ENCODE measurements at regions not wholly inside any gene's neighbourhood (a gene's known extent, or its start where the extent isn't known, plus 50 kb on each side); places are given as distances from the start of the nearest gene placed in this dataset.

DNA sequence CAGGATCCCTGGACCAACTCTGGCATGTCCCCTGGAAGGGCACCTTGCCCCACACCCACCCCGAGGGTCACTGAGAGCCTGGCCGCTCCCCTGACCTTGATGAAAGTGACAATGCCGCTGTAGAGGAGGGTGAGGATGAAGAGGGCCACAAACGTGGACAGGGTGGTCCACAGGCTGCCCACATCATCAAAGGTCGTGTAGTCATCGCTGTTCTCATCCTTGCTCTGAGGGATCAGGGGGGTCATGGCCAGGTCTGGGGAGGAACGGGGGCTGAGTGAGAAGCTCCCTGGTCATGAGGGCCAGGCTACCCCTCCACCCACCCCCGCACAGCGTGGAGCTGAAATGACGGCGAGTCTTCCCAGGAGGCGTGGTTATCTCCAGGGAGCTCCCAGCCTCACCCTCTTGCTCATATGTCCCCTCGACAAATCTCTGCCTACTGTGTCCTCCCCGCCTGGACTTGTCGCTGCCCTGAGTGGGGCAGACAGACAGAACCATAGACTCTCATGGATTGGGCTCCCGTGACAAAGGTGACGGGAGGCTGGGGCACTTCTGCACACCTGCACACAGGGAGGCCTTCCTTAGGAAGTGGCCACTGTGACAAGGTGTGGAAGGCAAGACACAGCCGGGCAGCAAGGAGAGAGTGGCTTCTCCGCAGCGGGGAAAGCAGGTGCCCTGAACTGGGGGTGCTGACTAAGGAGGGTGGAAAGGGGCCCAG is 311.1 kb downstream of the TMEM121 start:
- DNase-seq: no peak

DNA sequence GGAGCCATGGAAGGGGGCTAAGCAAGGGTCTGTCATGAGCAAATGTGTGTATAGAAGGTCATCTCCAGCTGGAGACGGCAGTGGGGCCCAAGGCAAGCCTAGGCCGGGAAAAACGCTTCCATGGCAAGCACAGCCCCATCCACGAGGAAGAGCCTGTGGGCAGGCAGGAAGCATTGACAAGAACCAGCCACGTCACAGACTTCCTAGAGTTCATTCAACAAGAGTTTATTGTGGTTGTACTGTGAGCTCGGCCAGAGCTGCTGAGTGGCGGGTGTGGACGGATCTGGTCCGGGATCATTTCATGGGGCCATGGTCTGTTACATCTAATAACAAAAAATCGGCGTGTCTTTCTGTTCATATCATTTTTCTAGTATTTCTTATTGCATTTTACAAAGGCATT is 311.7 kb downstream of the TMEM121 start:
- DNase-seq: no peak

GRCh38 chr14:105838591-105839424 is 312.4 kb downstream of the TMEM121 start:
- DNase-seq: no peak

DNA sequence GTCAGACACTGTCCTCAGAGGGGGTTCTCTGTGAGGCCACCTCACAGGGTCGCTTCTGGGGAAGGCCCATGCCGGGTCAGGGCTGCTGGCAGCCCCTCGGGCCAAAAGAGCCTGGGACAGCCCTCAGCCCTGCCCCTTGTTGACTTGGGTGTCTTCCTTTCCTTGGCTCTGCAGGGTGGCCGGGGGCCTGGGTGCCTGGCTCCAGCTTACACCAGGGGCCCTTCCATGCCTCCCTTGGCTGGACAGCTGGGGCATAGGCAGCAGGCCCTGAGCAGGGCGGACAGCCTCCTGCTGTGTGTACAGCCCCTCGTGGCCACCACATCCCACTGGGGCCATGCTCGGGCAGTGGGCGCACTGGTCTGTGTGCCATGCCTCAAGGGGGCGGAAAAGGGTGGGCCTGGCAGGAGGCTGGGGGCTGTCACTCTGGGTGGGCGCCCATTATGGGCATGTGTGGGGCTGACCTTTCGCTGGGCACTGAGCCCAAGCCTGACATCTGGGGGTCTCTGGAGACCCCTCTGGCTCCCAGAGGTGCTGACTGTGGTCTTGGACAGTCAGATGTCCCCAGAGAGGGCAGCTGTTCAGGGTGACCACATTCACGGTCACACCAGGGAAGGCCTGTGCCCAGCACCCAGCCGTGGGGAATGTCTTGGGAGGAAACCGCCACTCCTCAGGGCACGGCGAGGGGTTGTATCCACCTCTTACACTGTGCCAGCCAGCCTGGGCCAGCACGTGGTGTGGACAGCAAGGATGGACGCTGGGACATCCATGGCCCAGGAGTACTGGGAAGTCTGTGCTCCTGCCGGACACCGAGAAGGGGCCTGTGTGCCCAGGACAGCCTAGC is 313.3 kb downstream of the TMEM121 start:
- DNase-seq: no peak

DNA sequence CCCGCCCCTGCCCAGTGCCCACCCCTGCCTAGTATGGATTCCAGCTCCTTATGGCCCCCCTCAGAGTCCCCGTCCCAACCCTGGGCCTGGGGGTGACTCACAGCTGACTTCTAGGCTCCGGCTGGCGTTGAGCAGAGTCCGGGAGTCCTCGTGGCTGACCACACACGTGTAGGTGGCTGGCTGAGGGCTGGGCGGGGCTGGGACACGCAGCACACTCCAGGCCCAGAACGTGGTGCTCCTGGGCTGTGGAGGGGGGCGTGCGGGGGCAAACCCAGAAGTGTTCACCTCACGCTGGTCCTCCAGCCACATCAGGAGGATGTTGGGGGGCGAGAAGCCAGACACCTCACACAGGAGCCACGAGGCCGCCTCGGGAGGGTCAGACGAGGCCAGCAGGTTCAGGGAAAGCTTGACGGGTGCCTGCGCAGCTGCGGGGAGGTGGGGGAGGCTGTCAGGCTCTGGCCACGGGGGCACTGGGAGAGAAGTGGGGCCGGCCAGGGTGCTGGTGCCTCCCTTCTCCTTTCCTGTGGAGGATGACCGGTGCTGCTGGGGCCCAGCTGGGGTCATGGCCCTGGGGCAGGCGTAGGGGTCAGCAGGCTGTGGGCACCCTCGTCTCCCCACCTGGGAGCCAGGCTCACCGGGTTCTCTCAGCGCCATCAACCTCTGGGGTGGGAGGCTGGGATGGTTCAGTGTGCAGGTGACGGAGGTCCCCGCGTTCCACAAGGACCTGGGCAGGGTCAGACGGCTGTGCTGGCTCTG is 314.1 kb downstream of the TMEM121 start:
- no peak for DNase-seq

GRCh38 chr14:105841022-105842009 is 314.9 kb downstream of the TMEM121 start:
- no peak for DNase-seq

DNA sequence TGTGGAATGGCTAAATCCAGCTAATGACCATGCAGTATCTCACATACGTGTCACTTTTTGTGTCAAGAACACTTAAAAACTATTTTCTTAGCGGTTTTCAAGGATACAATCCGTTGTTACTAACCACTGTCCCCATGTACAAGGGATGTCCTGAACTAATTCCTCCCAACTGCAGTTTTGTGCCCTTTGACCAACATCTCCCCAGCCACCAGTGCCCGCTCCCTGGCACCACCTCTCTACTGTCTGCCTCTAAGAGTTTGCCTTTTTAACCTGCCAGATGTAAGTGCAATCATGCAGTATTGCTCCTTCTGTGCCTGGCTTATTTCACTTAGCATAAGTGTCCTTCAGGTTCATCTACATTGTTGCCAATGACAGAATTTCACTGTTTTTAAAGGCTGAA is 315.7 kb downstream of the TMEM121 start:
- DNase-seq: no peak

GRCh38 chr14:105843444-105844046 is 317.2 kb downstream of the TMEM121 start:
- DNase-seq: no peak

GRCh38 chr14:105844047-105844630 is 317.8 kb downstream of the TMEM121 start:
- no peak for DNase-seq

DNA sequence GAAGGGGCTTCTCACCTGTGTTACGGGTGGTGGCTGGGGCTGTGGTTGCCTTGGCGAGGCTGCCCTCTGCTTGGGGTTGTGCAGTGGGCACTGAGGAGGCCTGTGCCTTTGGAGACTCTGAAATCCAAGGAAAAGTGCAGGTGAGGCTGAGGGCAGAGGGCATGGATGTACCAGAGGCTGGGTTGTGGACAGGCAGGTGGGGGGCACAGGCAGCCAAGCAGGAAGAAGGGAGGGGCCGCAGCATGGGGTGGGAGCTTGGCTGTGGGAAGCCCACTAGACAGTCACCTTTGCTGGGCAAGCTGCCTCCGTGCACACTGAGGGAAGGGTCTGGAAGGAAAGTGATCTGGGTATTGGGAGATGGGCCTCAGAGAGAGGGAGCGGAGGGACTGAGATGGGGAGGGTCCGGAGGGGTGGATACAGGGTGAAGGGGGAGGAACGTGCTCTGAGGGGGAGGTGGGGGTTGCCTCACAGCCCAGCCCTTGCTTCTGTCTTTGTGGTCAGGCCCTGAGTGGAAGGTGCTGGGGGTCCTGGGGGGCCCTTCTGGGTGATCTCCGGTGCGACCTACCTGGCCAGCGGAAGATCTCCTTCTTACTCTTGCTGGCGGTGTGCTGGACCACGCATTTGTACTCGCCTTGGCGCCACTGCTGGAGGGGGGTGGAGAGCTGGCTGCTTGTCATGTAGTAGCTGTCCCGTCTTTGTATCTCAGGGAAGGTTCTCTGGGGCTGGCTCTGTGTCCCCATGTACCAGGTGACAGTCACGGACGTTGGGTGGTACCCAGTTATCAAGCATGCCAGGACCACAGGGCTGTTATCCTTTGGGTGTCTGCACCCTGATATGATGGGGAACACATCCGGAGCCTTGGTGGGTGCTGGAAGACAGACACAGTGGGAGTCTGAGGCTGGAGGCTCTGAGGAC is 318.7 kb downstream of the TMEM121 start:
- no peak for DNase-seq

GRCh38 chr14:105845725-105846309 is 319.4 kb downstream of the TMEM121 start:
- DNase-seq: no peak

GRCh38 chr14:105846312-105846711 is 319.9 kb downstream of the TMEM121 start:
- no peak for DNase-seq

GRCh38 chr14:105847400-105847799 is 321.0 kb downstream of the TMEM121 start:
- no peak for DNase-seq

GRCh38 chr14:105848570-105848969 is 322.2 kb downstream of the TMEM121 start:
- no peak for DNase-seq

DNA sequence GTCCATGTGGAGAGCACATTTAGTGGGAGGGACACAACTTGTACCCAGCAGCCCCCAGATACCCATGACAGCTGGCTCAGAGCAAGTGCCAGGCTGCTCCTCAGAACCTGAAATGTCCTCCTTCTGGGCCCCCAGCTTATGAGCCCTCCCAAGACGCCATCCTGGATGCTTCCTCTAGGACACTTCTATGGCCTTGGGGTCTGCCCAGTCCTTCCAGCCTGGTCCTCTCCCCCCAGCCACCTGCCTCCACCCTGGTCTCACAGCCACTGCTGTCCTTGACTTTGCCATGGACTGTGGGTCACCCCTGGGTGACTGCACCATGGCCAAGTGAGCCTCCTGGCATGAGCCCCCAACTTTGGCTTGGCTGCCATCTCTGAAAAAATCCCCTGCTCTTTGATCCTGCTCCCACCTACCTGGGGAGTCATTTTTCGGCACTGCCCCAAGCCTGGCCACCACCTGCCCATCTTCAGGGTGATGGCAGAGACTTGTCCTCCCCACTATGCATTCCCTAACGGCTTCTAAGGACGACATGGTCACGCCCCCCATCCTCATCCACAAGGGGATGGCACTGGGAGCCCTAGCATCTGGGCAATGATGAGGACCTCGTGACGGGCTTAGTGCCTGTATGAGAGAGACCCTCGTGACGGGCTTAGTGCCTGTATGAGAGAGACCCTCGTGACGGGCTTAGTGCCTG is 323.7 kb downstream of the TMEM121 start:
- DNase-seq: no peak

- no peak for DNase-seq
These were observed 324.6 kb downstream of the TMEM121 start for GRCh38 chr14:105850853-105851581.

- no peak for DNase-seq
These were observed 325.5 kb downstream of the TMEM121 start for GRCh38 chr14:105851716-105852377.

All from NCI-H510A treated with DMSO at 0.1 percent for 48 hours (cell line).